DMS114 treated with DMSO at 0.1 percent for 48 hours (cell line): ENCODE measurements at regions not wholly inside any gene's neighbourhood (a gene's known extent, or its start where the extent isn't known, plus 50 kb on each side); places are given as distances from the start of the nearest gene placed in this dataset.
"Not testable (repeated sequence)": the region's sequence is repeated elsewhere in the genome, so short reads cannot be mapped to it uniquely, and the experiment has no call there.

ENCODE experiments used
- DNase-seq: peaks from one replicate; lab custom pipeline; 2025; ENCODE audit not compliant: unreplicated experiment; lab: John Stamatoyannopoulos, UW

DNA sequence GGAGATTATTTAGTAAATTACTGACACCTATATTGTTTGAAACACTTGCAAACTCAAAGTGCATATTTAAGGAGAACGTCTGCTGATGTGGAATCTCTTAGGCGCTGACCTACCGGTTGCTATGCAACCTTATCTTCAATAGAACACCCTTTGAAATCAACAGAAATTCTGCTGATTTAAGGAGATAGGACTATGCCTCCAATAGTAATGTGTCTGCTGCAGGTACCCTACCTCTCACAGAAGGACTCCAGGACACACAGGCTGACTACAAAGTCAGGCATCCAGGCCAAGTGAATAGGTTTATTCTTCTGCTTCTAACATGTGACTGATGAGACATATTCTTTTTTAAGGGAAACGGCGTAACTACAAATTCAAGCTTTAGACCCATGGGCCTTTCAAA is 311.7 kb downstream of the CBLN4 start:
- no peak for DNase-seq

DNA sequence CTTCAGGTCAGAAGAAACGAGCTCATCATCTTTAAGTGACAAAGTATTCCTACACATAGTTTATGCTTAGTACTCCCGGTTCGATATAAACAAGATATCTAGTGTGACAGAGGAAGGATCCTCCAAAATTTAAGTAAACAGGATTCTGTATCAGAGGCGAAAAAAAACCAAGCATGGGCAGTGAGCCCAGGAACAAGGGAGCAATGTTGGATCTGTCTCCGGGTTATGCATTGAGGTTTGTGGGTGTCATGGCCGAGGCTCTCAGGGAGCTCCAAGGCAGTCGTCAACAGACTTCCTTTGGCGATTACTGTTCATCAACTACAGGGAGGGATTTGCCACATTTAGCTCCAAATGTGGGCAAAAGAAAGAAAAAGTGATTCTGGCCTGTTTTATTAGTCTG is 319.5 kb downstream of the CBLN4 start:
- DNase-seq = no peak

- DNase-seq = no peak
Measured at GRCh38 chr20:55685425-55685824, 319.9 kb downstream of the CBLN4 start.

DNA sequence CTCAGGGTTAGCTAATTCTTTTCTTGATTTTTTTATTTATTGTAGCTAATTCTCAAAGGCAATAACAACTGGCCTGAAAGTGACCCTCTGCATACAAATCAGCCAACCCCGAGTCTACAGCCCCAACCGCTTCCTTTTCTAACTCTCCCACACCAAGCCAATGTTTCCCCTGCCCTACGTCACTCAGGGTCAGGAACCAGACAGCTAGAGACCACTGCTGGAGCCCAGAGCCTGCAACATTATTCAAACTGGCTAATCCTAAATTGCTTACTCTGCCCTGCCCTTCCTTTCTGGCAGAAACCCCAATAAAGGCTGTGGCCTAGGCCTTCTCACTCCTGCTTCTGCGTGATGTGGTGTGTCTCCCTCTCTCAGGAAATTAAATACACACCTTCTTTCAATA is 320.7 kb downstream of the CBLN4 start:
- no peak for DNase-seq

GRCh38 chr20:55678970-55679667 is 326.2 kb downstream of the CBLN4 start:
- DNase-seq = no peak

DNA sequence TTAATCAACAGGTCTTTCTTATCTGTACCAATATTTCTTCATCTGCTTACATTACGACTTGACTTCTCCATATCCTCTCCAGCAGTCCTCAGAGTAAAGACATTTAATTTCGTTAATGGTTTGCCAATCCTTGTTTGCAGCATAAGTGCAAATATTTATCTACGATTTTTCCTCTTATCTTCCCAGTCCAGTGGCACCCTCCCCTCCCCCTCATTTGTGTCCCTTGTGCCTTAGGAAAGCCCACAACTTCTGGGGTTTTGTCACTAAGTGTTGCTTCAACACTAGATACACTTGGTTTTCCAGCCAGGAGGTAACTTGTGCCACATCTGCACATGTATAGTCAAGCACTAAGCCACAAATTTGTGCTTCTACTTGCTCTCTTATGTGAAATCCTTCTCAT is 327.2 kb downstream of the CBLN4 start:
- DNase-seq = no peak

DNA sequence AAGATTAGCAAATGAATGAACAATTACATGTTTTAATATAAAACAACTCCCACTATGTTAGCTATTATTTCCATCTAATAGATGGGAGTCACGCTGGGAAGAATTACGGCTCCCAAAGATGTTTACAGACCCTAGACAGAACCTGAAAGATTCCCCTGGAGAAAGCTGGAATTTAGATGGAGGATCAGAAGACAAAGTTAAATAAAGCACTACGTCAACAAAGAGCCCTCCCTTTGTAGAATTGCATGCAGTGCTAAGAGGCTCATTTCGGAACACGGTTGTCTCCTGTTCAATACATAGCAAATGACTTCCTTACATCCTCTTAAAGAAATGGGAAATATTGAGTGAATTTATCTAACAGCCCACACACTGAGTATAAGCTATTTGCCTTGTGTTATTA is 328.3 kb downstream of the CBLN4 start:
- DNase-seq = no peak

DNA sequence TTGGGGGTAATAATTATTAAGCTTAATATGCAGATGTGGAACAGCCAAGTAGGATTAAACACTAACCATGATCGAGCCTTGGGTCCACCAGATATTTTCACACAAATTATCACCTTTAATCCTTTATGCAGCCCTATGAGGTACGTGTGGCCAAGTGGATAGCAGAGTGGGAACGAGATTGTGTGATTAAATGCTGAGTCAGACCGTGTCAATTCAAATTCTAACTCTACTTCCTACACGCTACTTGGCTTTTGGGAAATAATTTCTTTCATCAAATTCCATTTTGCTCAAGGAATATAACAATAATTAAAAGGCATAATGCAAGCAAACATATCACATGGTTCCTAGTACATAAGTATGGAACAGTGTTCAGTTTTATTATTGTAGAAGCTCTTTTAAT is 329.2 kb downstream of the CBLN4 start:
- DNase-seq = no peak

- DNase-seq = no peak
Measured at GRCh38 chr20:55668631-55669030, 336.7 kb downstream of the CBLN4 start.

DNA sequence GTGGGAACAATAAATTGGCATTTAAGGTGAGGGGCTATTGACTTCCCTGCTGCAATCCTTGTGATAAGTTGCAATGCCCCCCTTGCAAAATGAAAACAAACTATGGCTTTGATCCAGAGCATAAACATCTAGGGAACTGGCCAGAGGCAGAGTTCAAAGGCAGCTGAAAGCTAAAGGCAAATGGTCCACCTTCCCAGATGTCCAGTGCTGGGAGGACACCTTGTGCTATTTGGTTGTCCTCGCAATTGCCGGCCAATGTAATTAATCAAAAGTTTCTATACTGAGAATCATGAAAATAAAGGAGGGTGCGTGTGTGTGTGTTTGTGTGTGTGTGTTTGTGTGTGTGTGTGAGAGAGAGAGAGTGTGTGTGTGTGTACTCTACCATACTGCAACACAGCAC is 337.4 kb downstream of the CBLN4 start:
- no peak for DNase-seq

DNA sequence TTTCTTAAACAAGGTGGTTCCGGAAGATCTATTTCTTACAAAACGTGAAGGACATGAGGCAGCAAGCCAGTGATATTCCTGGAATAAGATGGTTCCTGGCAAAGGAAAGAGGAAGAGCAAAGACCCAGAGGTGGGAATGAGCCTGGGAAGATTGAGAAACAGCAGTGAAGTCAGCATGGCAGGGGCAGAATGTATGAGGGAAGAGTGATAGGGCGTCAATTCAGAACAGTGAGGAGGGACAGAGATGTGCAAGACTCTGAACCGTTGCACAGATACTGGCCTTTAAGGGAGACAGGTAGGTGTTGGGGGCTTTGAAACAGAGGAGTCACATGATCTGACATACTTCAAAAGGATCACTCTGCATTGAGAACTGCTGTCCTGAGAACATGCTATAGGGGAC is 338.3 kb downstream of the CBLN4 start:
- no peak for DNase-seq

DNA sequence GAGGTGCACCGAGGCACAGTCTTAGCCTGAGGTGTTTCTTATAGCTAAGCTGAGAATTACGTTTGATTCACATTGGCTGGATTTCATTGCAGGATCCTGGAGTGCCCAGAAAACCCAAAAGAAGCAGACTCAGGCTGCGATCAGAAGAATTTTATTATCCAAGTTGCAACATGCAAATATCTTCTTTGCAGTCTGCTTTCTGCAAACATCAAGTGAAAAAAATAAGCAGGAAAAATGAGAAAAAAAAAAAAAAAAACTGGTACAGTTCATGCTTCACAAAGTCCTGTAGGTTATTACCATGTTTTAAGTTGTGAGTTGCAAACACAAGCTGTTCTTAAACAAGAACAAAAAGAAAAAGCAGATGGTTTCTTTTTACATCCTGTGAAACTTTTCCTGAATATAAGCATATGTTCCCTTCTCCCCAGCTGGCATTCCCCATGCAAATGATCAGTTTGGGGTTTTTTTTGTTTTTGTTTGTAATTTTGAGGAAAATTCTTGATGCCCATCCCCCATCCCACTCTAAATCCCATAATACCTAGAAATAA is 349.0 kb downstream of the CBLN4 start:
- no peak for DNase-seq

GRCh38 chr20:55650657-55651360 is 354.5 kb downstream of the CBLN4 start:
- DNase-seq = no peak

- no peak for DNase-seq
Measured at GRCh38 chr20:55649254-55649653, 356.1 kb downstream of the CBLN4 start.

DNA sequence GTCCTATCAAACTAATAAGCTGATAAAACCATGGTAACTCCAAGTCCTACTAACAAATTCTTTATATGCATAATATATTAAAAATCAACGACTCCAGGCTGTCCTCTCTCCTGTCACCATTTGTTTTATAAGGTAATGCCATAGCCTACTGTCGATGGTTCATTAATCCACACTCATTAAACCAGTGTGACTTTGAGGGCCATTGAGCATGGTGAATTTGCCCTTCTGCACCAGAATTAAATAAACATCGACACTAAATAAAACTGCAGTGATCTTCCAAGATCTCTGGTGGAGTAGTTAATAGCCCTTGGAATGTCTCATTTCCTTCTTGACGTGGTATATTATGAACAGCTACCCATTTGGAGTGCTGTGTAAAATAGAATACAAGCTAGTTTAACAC is 358.5 kb downstream of the CBLN4 start:
- no peak for DNase-seq

- DNase-seq = no peak
Measured at GRCh38 chr20:55641497-55641896, 363.8 kb downstream of the CBLN4 start.

GRCh38 chr20:55635870-55636269 is 369.4 kb downstream of the CBLN4 start:
- no peak for DNase-seq

GRCh38 chr20:55632592-55632991 is 372.7 kb downstream of the CBLN4 start:
- DNase-seq = no peak

GRCh38 chr20:55629143-55629542 is 376.2 kb downstream of the CBLN4 start:
- not testable (repeated sequence) for DNase-seq

DNA sequence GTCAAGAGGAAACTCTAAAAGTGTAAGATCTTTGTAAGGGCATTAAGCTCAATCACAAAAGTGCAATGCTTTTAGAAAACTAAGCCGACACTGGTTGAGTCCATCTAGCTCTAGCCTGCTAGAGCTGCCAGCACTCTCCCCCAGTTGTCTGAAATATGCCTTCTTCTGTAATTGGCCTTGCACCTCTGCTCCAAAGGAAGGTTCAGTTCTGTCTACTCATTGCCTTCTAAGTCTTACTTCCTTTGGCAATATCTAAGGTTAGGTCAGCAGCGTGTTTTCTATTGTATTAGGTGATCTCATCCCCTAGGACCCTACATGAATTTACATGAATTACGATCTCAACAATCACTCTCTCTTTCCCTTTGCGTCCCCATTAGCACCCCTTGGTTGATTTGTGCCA is 378.6 kb downstream of the CBLN4 start:
- DNase-seq = no peak

- no peak for DNase-seq
Measured at GRCh38 chr20:55616367-55616766, 389.0 kb downstream of the CBLN4 start.

- no peak for DNase-seq
Measured at GRCh38 chr20:55615818-55616217, 389.5 kb downstream of the CBLN4 start.
